Stimulated activated CD4-positive, alpha-beta T cell treated with anti-CD3 and anti-CD28 coated beads, Interleukin-12 subunit alpha, Interleukin-12 subunit beta, amount 100 ng/mL, for 48 hours (primary cell): ENCODE measurements at regions not wholly inside any gene's neighbourhood (a gene's known extent, or its start where the extent isn't known, plus 50 kb on each side); places are given as distances from the start of the nearest gene placed in this dataset.
"Not testable (repeated sequence)": the region's sequence is repeated elsewhere in the genome, so short reads cannot be mapped to it uniquely, and the experiment has no call there.

Experiments
- DNase-seq, 3 donors: peaks; one replicate each; pipeline ENCODE4 v3.0.0-alpha.2; 2020; ENCODE audit warnings: low read depth in 2 of 3, low spot score in 1 of 3

GRCh38 chr7:34581698-34582097 lies 76.3 kb upstream of the NPSR1 start:
- DNase-seq = not testable (repeated sequence)

GRCh38 chr7:34584526-34584925 lies 73.5 kb upstream of the NPSR1 start:
- no peak for DNase-seq

GRCh38 chr7:34596887-34597286 lies 61.1 kb upstream of the NPSR1 start:
- DNase-seq = no peak

GRCh38 chr7:34603711-34604444 lies 54.1 kb upstream of the NPSR1 start:
- DNase-seq = no peak
